OCI-LY3 (cell line): ENCODE measurements at regions not wholly inside any gene's neighbourhood (a gene's known extent, or its start where the extent isn't known, plus 50 kb on each side); places are given as distances from the start of the nearest gene placed in this dataset.

Experiments
- H2AFZ ChIP-seq: fragments of 200-600, 300-600 bp; shearing (Covaris generic); 2 replicates; pipeline ENCODE4 v1.6.0; 2014; ENCODE audit warnings: antibody characterized with exemption, low read depth, low read length
- H3K27ac ChIP-seq: fragments of 200-600, 300-600 bp; sonication (generic); 2 replicates; pipeline ENCODE4 v1.5.1; 2014; ENCODE audit warnings: mild to moderate bottlenecking, low read length, moderate library complexity, mixed read lengths
- H3K27me3 ChIP-seq: fragments of 200-600, 300-600 bp; sonication (generic); 2 replicates; pipeline ENCODE4 v1.6.1; 2014; ENCODE audit warnings: low read depth, low read length, mixed read lengths
- H3K36me3 ChIP-seq: fragments of 200-600, 300-600 bp; sonication (generic); replicated peaks from 2 replicates; pipeline ENCODE3; 2014; ENCODE audit warnings: low read depth, low read length, mixed read lengths
- H3K4me1 ChIP-seq: fragments of 300-600, 200-600 bp; sonication (generic); 2 replicates; pipeline ENCODE4 v1.6.1; 2014; ENCODE audit warnings: low read length, mixed read lengths
- H3K4me2 ChIP-seq: fragments of 200-600, 300-600 bp; sonication (generic); 2 replicates; pipeline ENCODE4 v1.6.1; 2014; ENCODE audit warnings: low read length, mixed read lengths
- H3K4me3 ChIP-seq: fragments of 300-600, 200-600 bp; sonication (generic); 2 replicates; pipeline ENCODE4 v1.5.1; 2014; ENCODE audit warnings: antibody characterized with exemption, mild to moderate bottlenecking, low read length, moderate library complexity
- H3K79me2 ChIP-seq: fragments of 300-600, 200-600 bp; shearing (Covaris generic); 2 replicates; pipeline ENCODE4 v1.6.1; 2014; ENCODE audit warnings: mild to moderate bottlenecking, low read length, mixed read lengths
- H3K9ac ChIP-seq: fragments of 300-600, 200-600 bp; shearing (Covaris generic); 2 replicates; pipeline ENCODE4 v1.6.0; 2014; ENCODE audit warnings: mild to moderate bottlenecking, low read length, moderate library complexity
- H3K9me3 ChIP-seq: fragments of 200-600, 300-600 bp; shearing (Covaris generic); 2 replicates; pipeline ENCODE4 v1.6.1; 2014; ENCODE audit warnings: low read length, mixed read lengths; ENCODE audit not compliant: insufficient read depth
- H4K20me1 ChIP-seq: fragments of 200-600, 300-600 bp; sonication (generic); 2 replicates; pipeline ENCODE4 v1.6.1; 2016; ENCODE audit warnings: low read length, mixed read lengths; ENCODE audit not compliant: insufficient read depth
- EZH2phosphoT487 ChIP-seq: fragments of 200-600 bp; shearing (Covaris generic); IDR thresholded peaks from 2 replicates; pipeline ENCODE4 v1.6.1; 2018; ENCODE audit warnings: antibody characterized with exemption, mixed run types, low read depth
- TF ChIP-seq, protein P1 (sequence below): fragments of 200-600, 300-600 bp; sonication (generic); IDR thresholded peaks from 2 replicates; pipeline ENCODE4 v1.5.1; 2014; ENCODE audit warnings: antibody characterized with exemption, low read length, low read depth

DNA sequence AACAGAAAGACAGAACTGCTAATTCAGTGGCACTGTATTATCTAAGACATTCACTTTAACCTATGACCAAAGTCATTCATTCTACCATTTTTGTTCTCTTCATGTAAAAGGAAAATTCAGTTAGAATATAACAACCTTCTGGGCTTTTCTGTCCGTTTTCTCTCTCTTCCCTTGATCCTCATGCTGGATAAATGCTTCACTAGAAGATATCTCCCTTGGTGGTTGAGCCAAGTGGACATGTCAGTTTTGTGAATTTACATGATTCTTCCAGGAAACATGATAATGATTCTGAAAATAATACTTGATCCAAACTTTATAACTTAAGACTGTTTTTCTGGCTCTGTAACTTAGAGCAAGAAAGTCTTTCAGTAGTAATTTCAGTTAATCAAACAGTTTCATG is 1012.2 kb downstream of the SQOR start:
- TF ChIP-seq, protein P1, sequence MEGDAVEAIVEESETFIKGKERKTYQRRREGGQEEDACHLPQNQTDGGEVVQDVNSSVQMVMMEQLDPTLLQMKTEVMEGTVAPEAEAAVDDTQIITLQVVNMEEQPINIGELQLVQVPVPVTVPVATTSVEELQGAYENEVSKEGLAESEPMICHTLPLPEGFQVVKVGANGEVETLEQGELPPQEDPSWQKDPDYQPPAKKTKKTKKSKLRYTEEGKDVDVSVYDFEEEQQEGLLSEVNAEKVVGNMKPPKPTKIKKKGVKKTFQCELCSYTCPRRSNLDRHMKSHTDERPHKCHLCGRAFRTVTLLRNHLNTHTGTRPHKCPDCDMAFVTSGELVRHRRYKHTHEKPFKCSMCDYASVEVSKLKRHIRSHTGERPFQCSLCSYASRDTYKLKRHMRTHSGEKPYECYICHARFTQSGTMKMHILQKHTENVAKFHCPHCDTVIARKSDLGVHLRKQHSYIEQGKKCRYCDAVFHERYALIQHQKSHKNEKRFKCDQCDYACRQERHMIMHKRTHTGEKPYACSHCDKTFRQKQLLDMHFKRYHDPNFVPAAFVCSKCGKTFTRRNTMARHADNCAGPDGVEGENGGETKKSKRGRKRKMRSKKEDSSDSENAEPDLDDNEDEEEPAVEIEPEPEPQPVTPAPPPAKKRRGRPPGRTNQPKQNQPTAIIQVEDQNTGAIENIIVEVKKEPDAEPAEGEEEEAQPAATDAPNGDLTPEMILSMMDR = no peak
- no peak for TF ChIP-seq EZH2phosphoT487
- H3K9me3 ChIP-seq = no peaks in the 10 kb centered on the region
- H3K4me2 ChIP-seq = no peak overlapping the region
- no peak overlapping the region for H3K27ac ChIP-seq
- H3K4me1 ChIP-seq = no peaks in the 10 kb centered on the region
- H3K4me3 ChIP-seq = no peak overlapping the region
- no peaks in the 10 kb centered on the region for H3K79me2 ChIP-seq
- no peak overlapping the region for H3K9ac ChIP-seq
- H2AFZ ChIP-seq = no peak overlapping the region
- no peaks in the 10 kb centered on the region for H4K20me1 ChIP-seq
- no peaks in the 10 kb centered on the region for H3K27me3 ChIP-seq
- no peaks in the 10 kb centered on the region for H3K36me3 ChIP-seq

DNA sequence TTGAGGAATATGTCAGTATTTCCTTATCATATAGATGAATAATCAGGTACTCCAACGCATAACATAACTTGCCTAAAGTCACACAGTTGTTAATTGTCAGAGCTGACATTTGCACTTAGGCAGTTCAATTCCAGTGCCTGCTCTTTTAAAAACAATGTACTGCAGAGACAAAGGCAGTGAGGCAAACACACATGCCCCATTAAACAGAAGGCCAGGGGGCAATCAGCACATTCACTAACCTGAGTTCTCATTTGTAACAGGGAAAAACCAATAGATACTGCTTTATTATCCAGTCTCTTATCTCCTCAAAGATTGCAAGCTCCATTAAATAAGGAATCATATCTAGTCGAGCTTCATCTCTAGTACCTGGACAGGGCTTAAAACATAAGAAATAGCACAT is 1017.4 kb downstream of the SQOR start:
- no peak overlapping the region for H2AFZ ChIP-seq
- H3K9ac ChIP-seq = no peak overlapping the region
- no peaks in the 10 kb centered on the region for H4K20me1 ChIP-seq
- no peaks in the 10 kb centered on the region for H3K9me3 ChIP-seq
- no peaks in the 10 kb centered on the region for H3K27me3 ChIP-seq
- no peaks in the 10 kb centered on the region for H3K36me3 ChIP-seq
- no peaks in the 10 kb centered on the region for H3K79me2 ChIP-seq
- H3K27ac ChIP-seq = no peak overlapping the region
- no peaks in the 10 kb centered on the region for H3K4me1 ChIP-seq
- no peak overlapping the region for H3K4me2 ChIP-seq
- TF ChIP-seq, protein P1 = no peak
- TF ChIP-seq EZH2phosphoT487 = no peak
- H3K4me3 ChIP-seq = no peak overlapping the region

DNA sequence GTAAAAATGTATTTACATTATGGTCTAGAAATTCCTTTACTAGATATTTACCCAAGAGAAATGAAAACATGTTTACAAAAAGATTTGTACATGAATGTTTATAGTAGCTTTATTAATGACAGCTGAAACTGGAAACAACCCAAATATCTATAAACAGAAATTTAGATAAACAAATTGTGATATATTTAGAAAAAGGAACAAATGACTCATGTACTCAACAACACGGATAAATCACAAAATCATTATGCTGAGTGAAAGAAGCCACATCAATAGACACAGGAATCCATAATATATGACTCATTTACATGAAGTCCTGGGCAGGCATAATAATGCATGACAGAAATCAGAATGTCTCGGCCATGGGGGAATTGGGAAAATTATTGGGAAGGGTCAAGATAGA is 1020.2 kb downstream of the SQOR start:
- TF ChIP-seq, protein P1 = no peak
- no peak for TF ChIP-seq EZH2phosphoT487
- H3K27ac ChIP-seq = no peak overlapping the region
- H4K20me1 ChIP-seq = no peaks in the 10 kb centered on the region

DNA sequence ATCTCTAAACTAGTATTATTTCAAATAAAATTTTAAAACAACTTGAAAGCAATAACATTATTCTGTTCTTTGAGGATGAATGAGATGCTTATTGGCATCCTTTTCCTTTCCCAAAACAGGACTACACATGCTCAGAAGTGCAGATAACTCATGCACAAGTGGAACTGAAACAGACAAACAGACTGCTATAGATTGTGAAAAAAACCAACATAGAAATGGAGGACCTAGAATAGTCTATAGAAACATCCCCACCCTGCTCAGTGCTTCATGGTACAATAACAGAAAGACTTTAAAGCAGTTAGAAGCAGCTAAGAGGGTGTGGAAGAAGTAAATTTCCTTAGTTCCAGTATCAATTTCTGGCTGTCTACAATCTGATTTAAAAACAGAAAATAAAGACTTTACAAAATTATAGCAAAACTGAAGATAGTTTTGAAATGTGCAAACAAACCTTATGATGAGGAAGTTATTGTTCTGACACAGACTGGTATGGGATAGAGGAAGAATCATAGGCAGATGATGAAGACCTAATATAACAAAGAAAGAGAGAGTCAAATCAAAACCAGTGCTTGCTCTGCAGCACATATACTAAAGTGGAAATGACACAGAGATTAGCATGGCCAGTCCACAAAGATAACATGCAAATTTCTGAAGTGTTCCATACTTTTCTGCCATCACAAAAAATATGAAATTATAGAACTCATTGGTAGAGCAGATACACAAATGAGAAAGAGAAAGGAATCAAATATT is 1025.4 kb downstream of the SQOR start:
- Histone ChIP-seq H3K27me3 (no peaks in the 10 kb centered on the region), H3K4me1 (no peaks in the 10 kb centered on the region), H3K36me3 (no peaks in the 10 kb centered on the region), H3K79me2 (no peaks in the 10 kb centered on the region), H3K4me3 (no peak overlapping the region), H2AFZ (no peak overlapping the region), H4K20me1 (no peaks in the 10 kb centered on the region), H3K27ac (no peak overlapping the region; the same call in 1 of the 2 replicates), H3K9ac (no peak overlapping the region), H3K4me2 (no peak overlapping the region), H3K9me3 (no peaks in the 10 kb centered on the region)
- TF ChIP-seq EZH2phosphoT487 = no peak
- TF ChIP-seq, protein P1 = no peak

More for the DNA sequence above, 1020.2 kb downstream of the SQOR start:
- no peak overlapping the region for H3K4me2 ChIP-seq
- H3K9me3 ChIP-seq = no peaks in the 10 kb centered on the region
- no peak overlapping the region for H3K9ac ChIP-seq
- no peaks in the 10 kb centered on the region for H3K36me3 ChIP-seq
- no peak overlapping the region for H3K4me3 ChIP-seq
- no peaks in the 10 kb centered on the region for H3K27me3 ChIP-seq
- no peaks in the 10 kb centered on the region for H3K4me1 ChIP-seq
- no peak overlapping the region for H2AFZ ChIP-seq
- H3K79me2 ChIP-seq = no peaks in the 10 kb centered on the region
